Ovary (tissue), 7 donors: ENCODE measurements at regions not wholly inside any gene's neighbourhood (a gene's known extent, or its start where the extent isn't known, plus 50 kb on each side); places are given as distances from the start of the nearest gene placed in this dataset.
"Not testable (repeated sequence)": the region's sequence is repeated elsewhere in the genome, so short reads cannot be mapped to it uniquely, and the experiment has no call there.

ENCODE experiments used
- DNase-seq, 5 donors: peaks; one replicate each; pipeline ENCODE4 v3.0.0-alpha.2; 2019 to 2020
- H3K27ac ChIP-seq, 2 donors: fragments of 200-600 bp; one replicate each; pipeline versions ENCODE4 v1.5.1 to v1.8.0; 2019 to 2022
- H3K27me3 ChIP-seq: fragments of 200-600 bp; one replicate; pipeline ENCODE4 v1.8.0; 2022
- H3K36me3 ChIP-seq: fragments of 200-600 bp; sonication (generic); one replicate; pipeline ENCODE4 v1.5.1; 2019
- H3K4me1 ChIP-seq: one replicate; pipeline ENCODE4 v1.8.1; 2013; ENCODE audit warnings: mild to moderate bottlenecking, moderate library complexity; ENCODE audit not compliant: insufficient read depth
- H3K4me3 ChIP-seq: fragments of 200-600 bp; sonication (generic); one replicate; pipeline ENCODE4 v1.5.1; 2017
- H3K9me3 ChIP-seq, 2 donors: fragments of 200-600 bp in 1 of 2; sonication (generic) in 1 of 2; one replicate each; pipeline versions ENCODE4 v1.5.1 to v1.8.1; 2013 to 2019; ENCODE audit warnings: mild to moderate bottlenecking in 1 of 2, moderate library complexity in 1 of 2
- CTCF ChIP-seq, 3 donors: fragments of 450-650 bp in 2 of 3; fragments of 200-600 bp in 1 of 3; IDR thresholded peaks; one replicate each; pipeline versions ENCODE4 v1.5.1 to v1.8.0; 2016 to 2022; ENCODE audit warnings: antibody characterized with exemption in 3 of 3, mild to moderate bottlenecking in 1 of 3
- EP300 ChIP-seq: sonication (generic); formaldehyde crosslinking; IDR thresholded peaks from one replicate; pipeline ENCODE4 v1.6.1; 2017; ENCODE audit warnings: antibody characterized with exemption
- POLR2A ChIP-seq: fragments of 450-650 bp; IDR thresholded peaks from one replicate; pipeline ENCODE4 v1.6.1; 2017; ENCODE audit warnings: antibody characterized with exemption, mild to moderate bottlenecking, moderate library complexity
- WGBS, 3 donors: extraction: QIAGEN DNeasy Blood & Tissue Kit in 1 of 3; methylation state at CpG; one replicate each; pipeline versions ENCODE4 v1.1.5 to v1.1.7; 2013 to 2017; 5-methylcytosine and 5-hydroxymethylcytosine counted together
- intact Hi-C, 4 donors: fragments of 100-400 bp; cut with DNase I; formaldehyde crosslinking; loops; one replicate each; pipeline versions ENCODE4 v1.11.0 to v1.15.1; 2022 to 2023
- donor health status: DM: no; HTN: no; CAD: no; lungs with moderate emphysema.
- donor health status: DM: no; HTN: no; CAD: no.
- donor health status: Bipolar disorder and iron deficiency.
- donor health status: DM: no; HTN: no; CAD: no.
- donor health status: DM: yes; HTN: yes; CAD: no.

GRCh38 chr12:74394647-74395046 lies 143.0 kb upstream of the ATXN7L3B start:
- Histone ChIP-seq H3K36me3 (no peaks in the 10 kb centered on the region), H3K4me1 (no peaks in the 10 kb centered on the region), H3K27me3 (no peaks in the 10 kb centered on the region), H3K27ac (no peak overlapping the region), H3K9me3 (no peaks in the 10 kb centered on the region), H3K4me3 (no peak overlapping the region)
- 73 to 82% (median 76%) methylated on average over 1 of the region's 1 CpG for WGBS, 3 donors
- TF ChIP-seq CTCF (IDR thresholded peaks at IDR 0.05) (no peak), EP300 (no peak), POLR2A (no peak)
- intact Hi-C loops = no loop called here
- DNase-seq = no peak

- Histone ChIP-seq H3K9me3 (no peaks in the 10 kb centered on the region), H3K27ac (no peak overlapping the region), H3K36me3 (no peaks in the 10 kb centered on the region), H3K4me3 (no peak overlapping the region), H3K4me1 (no peaks in the 10 kb centered on the region), H3K27me3 (no peaks in the 10 kb centered on the region)
- no peak for DNase-seq
- intact Hi-C loops = no loop called here
- TF ChIP-seq CTCF (IDR thresholded peaks at IDR 0.05) (no peak), POLR2A (no peak), EP300 (no peak)
- 92 to 93% (median 92%) methylated on average over 2 of the region's 2 CpGs for WGBS, 3 donors
Observed at GRCh38 chr12:74401035-74401434, 136.6 kb upstream of the ATXN7L3B start.

- H3K4me1 ChIP-seq = no peaks in the 10 kb centered on the region
- 80 to 83% (median 81%) methylated on average over 3 of the region's 3 CpGs for WGBS, 3 donors
Observed at GRCh38 chr12:74401966-74402365, 135.7 kb upstream of the ATXN7L3B start.

GRCh38 chr12:74403221-74403470 lies 134.5 kb upstream of the ATXN7L3B start:
- H3K9me3 ChIP-seq, H3K4me3 ChIP-seq, H3K4me1 ChIP-seq, DNase-seq, H3K36me3 ChIP-seq, H3K27me3 ChIP-seq, H3K27ac ChIP-seq, intact Hi-C loops: not testable (repeated sequence)
- 73 to 92% (median 92%) methylated on average over 12 of the region's 12 CpGs for WGBS, 3 donors

More at GRCh38 chr12:74401966-74402365, 135.7 kb upstream of the ATXN7L3B start:
- intact Hi-C loops = no loop called here
- no peak for DNase-seq
- no peak overlapping the region for H3K27ac ChIP-seq
- no peaks in the 10 kb centered on the region for H3K9me3 ChIP-seq
- no peak for TF ChIP-seq POLR2A
- no peak for TF ChIP-seq EP300
- no peaks in the 10 kb centered on the region for H3K36me3 ChIP-seq
- no peaks in the 10 kb centered on the region for H3K27me3 ChIP-seq
- H3K4me3 ChIP-seq = no peak overlapping the region

- intact Hi-C loops = no loop called here
- no peaks in the 10 kb centered on the region for H3K36me3 ChIP-seq
- H3K27ac ChIP-seq = no peak overlapping the region
- TF ChIP-seq CTCF (IDR thresholded peaks at IDR 0.05) (no peak), EP300 (no peak), POLR2A (no peak)
- H3K27me3 ChIP-seq = no peaks in the 10 kb centered on the region
- no peaks in the 10 kb centered on the region for H3K9me3 ChIP-seq
- H3K4me3 ChIP-seq = no peak overlapping the region
- no peak for DNase-seq
- H3K4me1 ChIP-seq = no peaks in the 10 kb centered on the region
- 6 to 18% (median 8%) methylated on average over 2 of the region's 2 CpGs for WGBS, 3 donors
Observed at GRCh38 chr12:74408601-74409166, 129.0 kb upstream of the ATXN7L3B start.
